HEK293 (cell line): ENCODE measurements at regions not wholly inside any gene's neighbourhood (a gene's known extent, or its start where the extent isn't known, plus 50 kb on each side); places are given as distances from the start of the nearest gene placed in this dataset.

Experiments
- FEZF1 ChIP-seq: fragments of 450-650 bp; formaldehyde crosslinking; IDR thresholded peaks from 2 replicates; pipeline ENCODE4 v1.5.1; 2016; ENCODE audit warnings: missing biosample characterization, missing genetic modification characterization
- ZNF138 ChIP-seq: fragments of 450-650 bp; formaldehyde crosslinking; IDR thresholded peaks from 2 replicates; pipeline ENCODE4 v1.5.1; 2016; ENCODE audit warnings: missing biosample characterization, missing genetic modification characterization, borderline replicate concordance
- ZNF140 ChIP-seq: fragments of 450-650 bp; formaldehyde crosslinking; IDR thresholded peaks from 2 replicates; pipeline ENCODE4 v1.5.1; 2016; ENCODE audit warnings: missing biosample characterization, missing genetic modification characterization
- ZNF184 ChIP-seq: fragments of 450-650 bp; IDR thresholded peaks from 2 replicates; pipeline ENCODE4 v1.5.1; 2018; ENCODE audit warnings: missing biosample characterization, mild to moderate bottlenecking, missing genetic modification characterization
- TF ChIP-seq, protein P1 (sequence below): fragments of 450-650 bp; formaldehyde crosslinking; IDR thresholded peaks from 2 replicates; pipeline ENCODE4 v1.5.1; 2016; ENCODE audit warnings: missing biosample characterization, missing genetic modification characterization
- TF ChIP-seq, protein P2 (sequence below): IDR thresholded peaks from 2 replicates; pipeline ENCODE4 v1.6.1; 2011; ENCODE audit warnings: mild to moderate bottlenecking, low read depth, low read length, borderline replicate concordance
- TF ChIP-seq, protein P3 (sequence below): fragments of 450-650 bp; formaldehyde crosslinking; IDR thresholded peaks from 2 replicates; pipeline ENCODE4 v1.5.1; 2016; ENCODE audit warnings: missing biosample characterization, missing genetic modification characterization
- TF ChIP-seq, protein P4 (sequence below): fragments of 450-650 bp; formaldehyde crosslinking; IDR thresholded peaks from 2 replicates; pipeline ENCODE4 v1.5.1; 2016; ENCODE audit warnings: missing biosample characterization, missing genetic modification characterization

DNA sequence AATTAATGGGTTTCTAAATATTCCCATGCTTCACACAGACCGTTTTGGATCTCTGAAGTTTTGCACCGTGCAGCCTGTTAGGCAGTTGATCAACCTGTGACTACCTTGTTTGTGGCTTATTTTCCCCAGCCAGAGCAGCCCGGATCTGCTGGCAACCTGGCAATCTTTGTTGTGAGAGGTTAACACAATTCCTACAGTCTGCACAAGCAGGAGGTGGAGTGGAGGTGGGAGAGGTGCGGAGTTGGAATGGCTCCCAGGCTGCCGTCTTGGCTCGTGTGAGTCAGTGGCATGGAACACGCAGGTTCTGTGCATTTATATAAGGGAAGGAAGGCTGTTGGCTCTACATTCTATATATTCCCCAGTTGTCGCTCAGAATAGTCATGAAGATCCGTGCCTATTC is 70.9 kb upstream of the STOX2 start:
- TF ChIP-seq ZNF138 = no peak
- TF ChIP-seq, protein P1, sequence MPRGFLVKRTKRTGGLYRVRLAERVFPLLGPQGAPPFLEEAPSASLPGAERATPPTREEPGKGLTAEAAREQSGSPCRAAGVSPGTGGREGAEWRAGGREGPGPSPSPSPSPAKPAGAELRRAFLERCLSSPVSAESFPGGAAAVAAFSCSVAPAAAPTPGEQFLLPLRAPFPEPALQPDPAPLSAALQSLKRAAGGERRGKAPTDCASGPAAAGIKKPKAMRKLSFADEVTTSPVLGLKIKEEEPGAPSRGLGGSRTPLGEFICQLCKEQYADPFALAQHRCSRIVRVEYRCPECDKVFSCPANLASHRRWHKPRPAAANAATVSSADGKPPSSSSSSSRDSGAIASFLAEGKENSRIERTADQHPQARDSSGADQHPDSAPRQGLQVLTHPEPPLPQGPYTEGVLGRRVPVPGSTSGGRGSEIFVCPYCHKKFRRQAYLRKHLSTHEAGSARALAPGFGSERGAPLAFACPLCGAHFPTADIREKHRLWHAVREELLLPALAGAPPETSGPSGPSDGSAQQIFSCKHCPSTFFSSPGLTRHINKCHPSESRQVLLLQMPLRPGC (tag by site-specific recombination) = no peak
- TF ChIP-seq ZNF140 = no peak
- TF ChIP-seq, protein P2, sequence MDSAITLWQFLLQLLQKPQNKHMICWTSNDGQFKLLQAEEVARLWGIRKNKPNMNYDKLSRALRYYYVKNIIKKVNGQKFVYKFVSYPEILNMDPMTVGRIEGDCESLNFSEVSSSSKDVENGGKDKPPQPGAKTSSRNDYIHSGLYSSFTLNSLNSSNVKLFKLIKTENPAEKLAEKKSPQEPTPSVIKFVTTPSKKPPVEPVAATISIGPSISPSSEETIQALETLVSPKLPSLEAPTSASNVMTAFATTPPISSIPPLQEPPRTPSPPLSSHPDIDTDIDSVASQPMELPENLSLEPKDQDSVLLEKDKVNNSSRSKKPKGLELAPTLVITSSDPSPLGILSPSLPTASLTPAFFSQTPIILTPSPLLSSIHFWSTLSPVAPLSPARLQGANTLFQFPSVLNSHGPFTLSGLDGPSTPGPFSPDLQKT = no peak
- TF ChIP-seq, protein P3, sequence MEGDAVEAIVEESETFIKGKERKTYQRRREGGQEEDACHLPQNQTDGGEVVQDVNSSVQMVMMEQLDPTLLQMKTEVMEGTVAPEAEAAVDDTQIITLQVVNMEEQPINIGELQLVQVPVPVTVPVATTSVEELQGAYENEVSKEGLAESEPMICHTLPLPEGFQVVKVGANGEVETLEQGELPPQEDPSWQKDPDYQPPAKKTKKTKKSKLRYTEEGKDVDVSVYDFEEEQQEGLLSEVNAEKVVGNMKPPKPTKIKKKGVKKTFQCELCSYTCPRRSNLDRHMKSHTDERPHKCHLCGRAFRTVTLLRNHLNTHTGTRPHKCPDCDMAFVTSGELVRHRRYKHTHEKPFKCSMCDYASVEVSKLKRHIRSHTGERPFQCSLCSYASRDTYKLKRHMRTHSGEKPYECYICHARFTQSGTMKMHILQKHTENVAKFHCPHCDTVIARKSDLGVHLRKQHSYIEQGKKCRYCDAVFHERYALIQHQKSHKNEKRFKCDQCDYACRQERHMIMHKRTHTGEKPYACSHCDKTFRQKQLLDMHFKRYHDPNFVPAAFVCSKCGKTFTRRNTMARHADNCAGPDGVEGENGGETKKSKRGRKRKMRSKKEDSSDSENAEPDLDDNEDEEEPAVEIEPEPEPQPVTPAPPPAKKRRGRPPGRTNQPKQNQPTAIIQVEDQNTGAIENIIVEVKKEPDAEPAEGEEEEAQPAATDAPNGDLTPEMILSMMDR (tag by site-specific recombination) = no peak
- no peak for TF ChIP-seq FEZF1
- TF ChIP-seq, protein P4, sequence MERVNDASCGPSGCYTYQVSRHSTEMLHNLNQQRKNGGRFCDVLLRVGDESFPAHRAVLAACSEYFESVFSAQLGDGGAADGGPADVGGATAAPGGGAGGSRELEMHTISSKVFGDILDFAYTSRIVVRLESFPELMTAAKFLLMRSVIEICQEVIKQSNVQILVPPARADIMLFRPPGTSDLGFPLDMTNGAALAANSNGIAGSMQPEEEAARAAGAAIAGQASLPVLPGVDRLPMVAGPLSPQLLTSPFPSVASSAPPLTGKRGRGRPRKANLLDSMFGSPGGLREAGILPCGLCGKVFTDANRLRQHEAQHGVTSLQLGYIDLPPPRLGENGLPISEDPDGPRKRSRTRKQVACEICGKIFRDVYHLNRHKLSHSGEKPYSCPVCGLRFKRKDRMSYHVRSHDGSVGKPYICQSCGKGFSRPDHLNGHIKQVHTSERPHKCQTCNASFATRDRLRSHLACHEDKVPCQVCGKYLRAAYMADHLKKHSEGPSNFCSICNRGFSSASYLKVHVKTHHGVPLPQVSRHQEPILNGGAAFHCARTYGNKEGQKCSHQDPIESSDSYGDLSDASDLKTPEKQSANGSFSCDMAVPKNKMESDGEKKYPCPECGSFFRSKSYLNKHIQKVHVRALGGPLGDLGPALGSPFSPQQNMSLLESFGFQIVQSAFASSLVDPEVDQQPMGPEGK (tag by site-specific recombination) = no peak
- no peak for TF ChIP-seq ZNF184 (tag by site-specific recombination)
